Peyer's patch (tissue), 4 donors: ENCODE measurements at regions not wholly inside any gene's neighbourhood (a gene's known extent, or its start where the extent isn't known, plus 50 kb on each side); places are given as distances from the start of the nearest gene placed in this dataset.

Source experiments
- POLR2A ChIP-seq, 2 donors: fragments of 450-650 bp; IDR thresholded peaks; one replicate each; pipeline ENCODE4 v1.5.1; 2017; ENCODE audit warnings: antibody characterized with exemption in 2 of 2, mild to moderate bottlenecking in 2 of 2, moderate library complexity in 2 of 2
- TF ChIP-seq, protein P1 (sequence below), 6 experiments: fragments of 450-650 bp in 4 of 6; fragments of 200-600 bp in 2 of 6; sonication (generic) in 1 of 6; IDR thresholded peaks; one replicate each; pipeline ENCODE4 v1.5.1; 2017 to 2019; ENCODE audit warnings: antibody characterized with exemption in 6 of 6, mild to moderate bottlenecking in 3 of 6, moderate library complexity in 1 of 6

DNA sequence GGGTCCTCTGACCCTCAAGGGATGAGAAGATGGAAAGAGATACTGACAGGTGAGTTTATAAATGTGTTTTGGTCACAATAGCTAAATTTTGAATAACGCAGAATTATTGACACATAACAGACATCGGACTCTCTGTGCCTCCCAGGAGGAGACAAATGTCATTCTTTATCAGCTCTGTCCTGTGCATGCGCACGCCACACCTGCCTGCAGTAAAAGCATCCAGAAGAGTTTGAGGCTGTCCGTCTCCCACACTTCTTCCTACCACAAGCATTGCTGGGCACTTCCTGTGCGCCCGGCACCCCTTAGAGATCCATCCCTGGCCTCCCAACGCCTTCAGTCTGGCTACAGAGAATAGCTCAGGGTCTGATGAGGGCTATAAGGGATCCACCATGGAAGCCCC, 81.5 kb upstream of the CST7 start:
- TF ChIP-seq, protein P1, sequence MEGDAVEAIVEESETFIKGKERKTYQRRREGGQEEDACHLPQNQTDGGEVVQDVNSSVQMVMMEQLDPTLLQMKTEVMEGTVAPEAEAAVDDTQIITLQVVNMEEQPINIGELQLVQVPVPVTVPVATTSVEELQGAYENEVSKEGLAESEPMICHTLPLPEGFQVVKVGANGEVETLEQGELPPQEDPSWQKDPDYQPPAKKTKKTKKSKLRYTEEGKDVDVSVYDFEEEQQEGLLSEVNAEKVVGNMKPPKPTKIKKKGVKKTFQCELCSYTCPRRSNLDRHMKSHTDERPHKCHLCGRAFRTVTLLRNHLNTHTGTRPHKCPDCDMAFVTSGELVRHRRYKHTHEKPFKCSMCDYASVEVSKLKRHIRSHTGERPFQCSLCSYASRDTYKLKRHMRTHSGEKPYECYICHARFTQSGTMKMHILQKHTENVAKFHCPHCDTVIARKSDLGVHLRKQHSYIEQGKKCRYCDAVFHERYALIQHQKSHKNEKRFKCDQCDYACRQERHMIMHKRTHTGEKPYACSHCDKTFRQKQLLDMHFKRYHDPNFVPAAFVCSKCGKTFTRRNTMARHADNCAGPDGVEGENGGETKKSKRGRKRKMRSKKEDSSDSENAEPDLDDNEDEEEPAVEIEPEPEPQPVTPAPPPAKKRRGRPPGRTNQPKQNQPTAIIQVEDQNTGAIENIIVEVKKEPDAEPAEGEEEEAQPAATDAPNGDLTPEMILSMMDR (IDR thresholded peaks at IDR 0.05), result no peak
- TF ChIP-seq POLR2A (IDR thresholded peaks at IDR 0.05), result no peak
